ENCODE measurements at regions not wholly inside any gene's neighbourhood (a gene's known extent, or its start where the extent isn't known, plus 50 kb on each side); places are given as distances from the start of the nearest gene placed in this dataset.

GRCh38 chr2:122231296-122231695 lies 475.8 kb downstream of the TSN start:
- H3K4me2 ChIP-seq (ENCODE audit: insufficient read depth, low read length, poor library complexity, severe bottlenecking): no peak overlapping the region
- no peaks in the 10 kb centered on the region for H3K79me1 ChIP-seq (ENCODE audit: low read depth, low read length)
- no peak overlapping the region for H3K23ac ChIP-seq (ENCODE audit: low read depth, low read length, poor library complexity)
- H3K36me3 ChIP-seq (replicated peaks in 1 of 2; ENCODE audit: control insufficient read depth in 2 of 2, insufficient read depth in 2 of 2, low read length in 2 of 2): no peaks in the 10 kb centered on the region
- H3K4me3 ChIP-seq (ENCODE audit: low read length in 2 of 2): no peak overlapping the region
- H3K9me3 ChIP-seq (replicated peaks in 1 of 2; ENCODE audit: control insufficient read depth in 2 of 2, insufficient read depth in 1 of 2, low read depth in 1 of 2, low read length in 2 of 2): no peaks in the 10 kb centered on the region
- H4K91ac ChIP-seq (ENCODE audit: low read depth, low read length, poor library complexity): no peak overlapping the region
- no peak overlapping the region for H3K14ac ChIP-seq (ENCODE audit: low read length)
- no peak overlapping the region for H2BK12ac ChIP-seq (ENCODE audit: low read length)
- H2BK15ac ChIP-seq (ENCODE audit: low read length): no peak overlapping the region
- no peak overlapping the region for H2BK5ac ChIP-seq (ENCODE audit: low read length)
- no peak overlapping the region for H3K27ac ChIP-seq (replicated peaks; ENCODE audit: low read length)
- H3K18ac ChIP-seq (ENCODE audit: low read length): no peak overlapping the region
- H3K4me1 ChIP-seq (ENCODE audit: control insufficient read depth in 2 of 2, insufficient read depth in 1 of 2, low read depth in 1 of 2, low read length in 2 of 2): no peaks in the 10 kb centered on the region
- no peak overlapping the region for H4K8ac ChIP-seq (ENCODE audit: low read depth, low read length)
- no peak overlapping the region for H2BK120ac ChIP-seq (ENCODE audit: low read depth, low read length)
- WGBS, 2 donors (ENCODE audit: extremely low coverage in 2 of 2, insufficient read length in 2 of 2, insufficient replicate concordance in 1 of 2): no CpG with 5 or more reads among the region's 7 CpGs
- H3K27me3 ChIP-seq (ENCODE audit: control insufficient read depth in 3 of 3, insufficient read depth in 3 of 3, low read depth in 1 of 3, low read length in 3 of 3): no peaks in the 10 kb centered on the region
- no peak overlapping the region for H2AFZ ChIP-seq (ENCODE audit: low read length)
- DNase-seq (ENCODE audit: low spot score): no peak
- no peak overlapping the region for H3K4ac ChIP-seq (ENCODE audit: low read length)
- no peak overlapping the region for H3K9ac ChIP-seq (ENCODE audit: low read depth, low read length, poor library complexity)
- H2AK5ac ChIP-seq (ENCODE audit: low read depth, low read length): no peak overlapping the region

GRCh38 chr2:122233372-122233771 lies 477.9 kb downstream of the TSN start:
- H3K4ac ChIP-seq (ENCODE audit: low read length): no peak overlapping the region
- H3K79me1 ChIP-seq (ENCODE audit: low read depth, low read length): no peaks in the 10 kb centered on the region
- H4K91ac ChIP-seq (ENCODE audit: low read depth, low read length, poor library complexity): no peak overlapping the region
- no peak for DNase-seq (ENCODE audit: low spot score)
- H3K4me2 ChIP-seq (ENCODE audit: insufficient read depth, low read length, poor library complexity, severe bottlenecking): no peak overlapping the region
- H2BK5ac ChIP-seq (ENCODE audit: low read length): no peak overlapping the region
- no peak overlapping the region for H3K18ac ChIP-seq (ENCODE audit: low read length)
- no peak overlapping the region for H3K14ac ChIP-seq (ENCODE audit: low read length)
- no peak overlapping the region for H4K8ac ChIP-seq (ENCODE audit: low read depth, low read length)
- no peak overlapping the region for H3K23ac ChIP-seq (ENCODE audit: low read depth, low read length, poor library complexity)
- no peak overlapping the region for H2BK120ac ChIP-seq (ENCODE audit: low read depth, low read length)
- no peaks in the 10 kb centered on the region for H3K27me3 ChIP-seq (ENCODE audit: control insufficient read depth in 3 of 3, insufficient read depth in 3 of 3, low read depth in 1 of 3, low read length in 3 of 3)
- WGBS, 2 donors (ENCODE audit: extremely low coverage in 2 of 2, insufficient read length in 2 of 2, insufficient replicate concordance in 1 of 2): no CpG with 5 or more reads among the region's 1 CpG
- H2BK12ac ChIP-seq (ENCODE audit: low read length): no peak overlapping the region
- no peak overlapping the region for H2AK5ac ChIP-seq (ENCODE audit: low read depth, low read length)
- H3K36me3 ChIP-seq (replicated peaks in 1 of 2; ENCODE audit: control insufficient read depth in 2 of 2, insufficient read depth in 2 of 2, low read length in 2 of 2): no peaks in the 10 kb centered on the region
- H3K9ac ChIP-seq (ENCODE audit: low read depth, low read length, poor library complexity): no peak overlapping the region
- no peak overlapping the region for H3K4me3 ChIP-seq (ENCODE audit: low read length in 2 of 2)
- no peak overlapping the region for H3K27ac ChIP-seq (replicated peaks; ENCODE audit: low read length)
- no peaks in the 10 kb centered on the region for H3K4me1 ChIP-seq (ENCODE audit: control insufficient read depth in 2 of 2, insufficient read depth in 1 of 2, low read depth in 1 of 2, low read length in 2 of 2)
- no peak overlapping the region for H2BK15ac ChIP-seq (ENCODE audit: low read length)
- no peaks in the 10 kb centered on the region for H3K9me3 ChIP-seq (replicated peaks in 1 of 2; ENCODE audit: control insufficient read depth in 2 of 2, insufficient read depth in 1 of 2, low read depth in 1 of 2, low read length in 2 of 2)
- H2AFZ ChIP-seq (ENCODE audit: low read length): no peak overlapping the region

- H2AK5ac ChIP-seq (ENCODE audit: low read depth, low read length): no peak overlapping the region
- no peak overlapping the region for H4K8ac ChIP-seq (ENCODE audit: low read depth, low read length)
- no peaks in the 10 kb centered on the region for H3K36me3 ChIP-seq (replicated peaks in 1 of 2; ENCODE audit: control insufficient read depth in 2 of 2, insufficient read depth in 2 of 2, low read length in 2 of 2)
- H2BK5ac ChIP-seq (ENCODE audit: low read length): no peak overlapping the region
- H4K91ac ChIP-seq (ENCODE audit: low read depth, low read length, poor library complexity): no peak overlapping the region
- no peak overlapping the region for H3K4me2 ChIP-seq (ENCODE audit: insufficient read depth, low read length, poor library complexity, severe bottlenecking)
- H3K4me3 ChIP-seq (ENCODE audit: low read length in 2 of 2): no peak overlapping the region
- WGBS, 2 donors (ENCODE audit: extremely low coverage in 2 of 2, insufficient read length in 2 of 2, insufficient replicate concordance in 1 of 2): no CpG with 5 or more reads among the region's 7 CpGs
- H3K79me1 ChIP-seq (ENCODE audit: low read depth, low read length): no peaks in the 10 kb centered on the region
- no peak overlapping the region for H2AFZ ChIP-seq (ENCODE audit: low read length)
- no peak overlapping the region for H3K14ac ChIP-seq (ENCODE audit: low read length)
- H3K18ac ChIP-seq (ENCODE audit: low read length): peak overlapping the region; percentile 58
- H3K4ac ChIP-seq (ENCODE audit: low read length): no peak overlapping the region
- H2BK15ac ChIP-seq (ENCODE audit: low read length): no peak overlapping the region
- no peak overlapping the region for H2BK12ac ChIP-seq (ENCODE audit: low read length)
- no peaks in the 10 kb centered on the region for H3K9me3 ChIP-seq (replicated peaks in 1 of 2; ENCODE audit: control insufficient read depth in 2 of 2, insufficient read depth in 1 of 2, low read depth in 1 of 2, low read length in 2 of 2)
- H3K9ac ChIP-seq (ENCODE audit: low read depth, low read length, poor library complexity): peak overlapping the region; percentile 24
- H3K27ac ChIP-seq (replicated peaks; ENCODE audit: low read length): no peak overlapping the region
- no peaks in the 10 kb centered on the region for H3K27me3 ChIP-seq (ENCODE audit: control insufficient read depth in 3 of 3, insufficient read depth in 3 of 3, low read depth in 1 of 3, low read length in 3 of 3)
- no peak overlapping the region for H3K23ac ChIP-seq (ENCODE audit: low read depth, low read length, poor library complexity)
- no peak overlapping the region for H2BK120ac ChIP-seq (ENCODE audit: low read depth, low read length)
- no peaks in the 10 kb centered on the region for H3K4me1 ChIP-seq (ENCODE audit: control insufficient read depth in 2 of 2, insufficient read depth in 1 of 2, low read depth in 1 of 2, low read length in 2 of 2)
- no peak for DNase-seq (ENCODE audit: low spot score)
Measured at GRCh38 chr2:122236152-122236874, 480.9 kb downstream of the TSN start.

GRCh38 chr2:122236925-122237324 lies 481.5 kb downstream of the TSN start:
- no peak overlapping the region for H2AK5ac ChIP-seq (ENCODE audit: low read depth, low read length)
- H2AFZ ChIP-seq (ENCODE audit: low read length): no peak overlapping the region
- no peak overlapping the region for H4K8ac ChIP-seq (ENCODE audit: low read depth, low read length)
- no peak for DNase-seq (ENCODE audit: low spot score)
- no peak overlapping the region for H2BK120ac ChIP-seq (ENCODE audit: low read depth, low read length)
- H3K23ac ChIP-seq (ENCODE audit: low read depth, low read length, poor library complexity): no peak overlapping the region
- H3K9me3 ChIP-seq (replicated peaks in 1 of 2; ENCODE audit: control insufficient read depth in 2 of 2, insufficient read depth in 1 of 2, low read depth in 1 of 2, low read length in 2 of 2): no peaks in the 10 kb centered on the region
- H2BK15ac ChIP-seq (ENCODE audit: low read length): no peak overlapping the region
- no peak overlapping the region for H3K4me3 ChIP-seq (ENCODE audit: low read length in 2 of 2)
- no peak overlapping the region for H3K4me2 ChIP-seq (ENCODE audit: insufficient read depth, low read length, poor library complexity, severe bottlenecking)
- no peaks in the 10 kb centered on the region for H3K27me3 ChIP-seq (ENCODE audit: control insufficient read depth in 3 of 3, insufficient read depth in 3 of 3, low read depth in 1 of 3, low read length in 3 of 3)
- WGBS, 2 donors (ENCODE audit: extremely low coverage in 2 of 2, insufficient read length in 2 of 2, insufficient replicate concordance in 1 of 2): no CpG with 5 or more reads among the region's 2 CpGs
- no peak overlapping the region for H3K14ac ChIP-seq (ENCODE audit: low read length)
- H2BK5ac ChIP-seq (ENCODE audit: low read length): no peak overlapping the region
- H3K18ac ChIP-seq (ENCODE audit: low read length): no peak overlapping the region
- H3K4ac ChIP-seq (ENCODE audit: low read length): no peak overlapping the region
- H3K27ac ChIP-seq (replicated peaks; ENCODE audit: low read length): no peak overlapping the region
- H3K79me1 ChIP-seq (ENCODE audit: low read depth, low read length): no peaks in the 10 kb centered on the region
- no peak overlapping the region for H3K9ac ChIP-seq (ENCODE audit: low read depth, low read length, poor library complexity)
- H4K91ac ChIP-seq (ENCODE audit: low read depth, low read length, poor library complexity): no peak overlapping the region
- H3K4me1 ChIP-seq (ENCODE audit: control insufficient read depth in 2 of 2, insufficient read depth in 1 of 2, low read depth in 1 of 2, low read length in 2 of 2): no peaks in the 10 kb centered on the region
- no peaks in the 10 kb centered on the region for H3K36me3 ChIP-seq (replicated peaks in 1 of 2; ENCODE audit: control insufficient read depth in 2 of 2, insufficient read depth in 2 of 2, low read length in 2 of 2)
- H2BK12ac ChIP-seq (ENCODE audit: low read length): no peak overlapping the region

All from neuronal stem cell (in vitro differentiated cells).